Hematopoietic multipotent progenitor cell (in vitro differentiated cells): ENCODE measurements at regions not wholly inside any gene's neighbourhood (a gene's known extent, or its start where the extent isn't known, plus 50 kb on each side); places are given as distances from the start of the nearest gene placed in this dataset.
A peak's percentile ranks its signal among the peaks of the same experiment; 100 is the strongest.

ENCODE experiments used
- DNase-seq, 3 donors: peaks; one replicate each; pipeline ENCODE4 v3.0.0-alpha.2; 2011 to 2015; ENCODE audit warnings: low read depth in 2 of 3, low spot score in 2 of 3

DNA sequence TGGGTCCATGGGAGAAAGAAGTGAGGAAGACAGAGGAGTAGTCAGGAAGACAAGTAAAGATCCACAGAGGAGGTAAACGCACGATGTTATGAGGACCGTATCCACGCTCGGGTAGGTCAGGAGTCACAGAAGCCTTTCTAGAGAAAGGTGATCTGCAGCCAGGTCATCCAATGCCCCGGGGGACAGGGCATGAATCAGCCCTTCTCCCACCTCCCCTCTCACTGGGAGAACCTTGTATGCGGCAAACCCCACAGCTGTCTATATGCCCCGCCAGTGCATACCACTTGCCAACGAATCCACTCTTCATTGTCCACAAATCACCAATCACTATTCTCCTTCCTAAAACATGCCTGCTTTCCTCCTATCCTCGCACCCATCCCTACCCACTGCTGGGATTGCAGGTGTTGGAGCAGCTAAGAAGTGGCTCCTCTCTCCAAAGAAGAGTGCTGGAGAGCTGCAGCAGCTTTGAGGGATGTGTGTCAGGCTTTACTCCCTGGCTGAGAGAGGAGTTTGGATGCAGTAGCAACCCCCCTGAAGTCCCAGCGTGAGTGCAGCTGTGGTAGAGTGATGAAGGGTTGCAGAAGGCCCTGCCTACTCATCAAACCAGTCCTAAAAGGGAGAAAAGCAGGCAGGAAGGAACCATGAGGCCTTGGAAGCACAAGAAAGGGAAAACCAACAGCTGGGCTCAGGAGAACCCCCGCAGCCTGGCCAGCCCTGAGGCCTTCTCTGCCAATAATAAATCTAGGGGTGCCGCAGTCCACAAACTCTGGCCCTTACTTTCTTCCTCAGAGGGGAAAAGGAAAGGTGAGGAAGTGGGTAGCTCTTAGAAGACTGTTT lies 102.2 kb upstream of the GADD45A start:
- no peak for DNase-seq

DNA sequence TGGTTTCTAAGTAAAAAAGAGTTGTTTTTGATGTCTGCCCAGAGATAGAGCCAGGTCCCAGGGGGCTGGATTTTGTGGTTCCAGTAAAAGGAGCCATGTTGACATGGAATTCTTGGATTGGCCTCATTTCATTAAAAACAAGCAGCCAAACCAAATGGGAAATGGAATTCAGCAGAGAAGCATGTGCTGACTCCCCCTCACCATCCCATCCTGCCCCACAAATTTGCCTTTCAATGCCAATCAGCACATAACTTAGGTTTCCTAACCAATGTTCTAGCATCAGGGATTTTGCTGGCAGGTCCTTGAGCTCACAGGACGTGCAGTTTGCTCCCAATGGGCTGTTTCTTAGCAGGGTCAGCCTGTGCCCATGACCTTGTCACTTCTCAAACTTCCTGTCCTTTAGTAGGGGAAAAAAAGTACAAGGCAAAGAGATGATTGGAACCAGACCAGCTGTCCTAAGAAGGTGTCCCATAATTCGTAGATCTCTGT lies 101.5 kb upstream of the GADD45A start:
- no peak for DNase-seq

DNA sequence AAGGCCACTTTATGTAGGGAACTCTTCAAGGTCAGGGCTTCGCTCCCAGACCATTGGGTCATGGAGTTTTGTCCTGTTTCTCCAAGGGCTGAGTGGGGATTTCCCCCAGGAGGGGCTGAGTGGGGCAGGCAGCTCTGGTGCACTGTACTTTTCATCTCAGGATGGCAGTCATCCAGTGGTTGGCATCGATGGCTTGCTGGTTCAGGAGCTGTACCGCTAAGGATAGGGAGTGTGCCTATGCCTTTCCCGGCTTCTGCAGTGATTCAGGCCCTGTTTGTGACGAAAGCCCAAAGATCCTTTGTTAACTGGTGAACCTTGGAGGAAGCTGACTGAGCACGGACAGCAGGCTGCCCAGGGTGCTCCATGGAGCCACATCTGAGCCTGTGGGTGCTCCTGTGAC lies 100.1 kb upstream of the GADD45A start:
- DNase-seq, result no peak

DNA sequence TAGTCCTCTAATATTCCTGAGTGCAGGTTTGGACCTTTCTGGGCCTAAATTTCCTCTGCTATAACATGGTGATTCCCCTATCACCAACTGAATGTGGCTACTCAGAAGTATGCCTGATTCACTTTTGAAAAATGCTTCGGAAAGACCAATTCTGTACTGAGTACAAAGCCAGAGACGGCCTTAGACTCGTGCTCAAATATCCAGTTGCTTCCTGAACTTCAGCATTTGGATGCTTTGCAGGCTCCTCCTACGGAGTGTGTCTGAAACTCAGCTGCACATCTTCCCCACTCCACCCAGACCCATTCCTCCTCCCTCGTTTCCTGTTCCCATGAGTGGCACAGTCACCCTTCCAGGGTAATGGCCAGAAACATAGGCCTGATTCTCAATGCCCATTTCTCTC lies 98.4 kb upstream of the GADD45A start:
- DNase-seq, result no peak

DNA sequence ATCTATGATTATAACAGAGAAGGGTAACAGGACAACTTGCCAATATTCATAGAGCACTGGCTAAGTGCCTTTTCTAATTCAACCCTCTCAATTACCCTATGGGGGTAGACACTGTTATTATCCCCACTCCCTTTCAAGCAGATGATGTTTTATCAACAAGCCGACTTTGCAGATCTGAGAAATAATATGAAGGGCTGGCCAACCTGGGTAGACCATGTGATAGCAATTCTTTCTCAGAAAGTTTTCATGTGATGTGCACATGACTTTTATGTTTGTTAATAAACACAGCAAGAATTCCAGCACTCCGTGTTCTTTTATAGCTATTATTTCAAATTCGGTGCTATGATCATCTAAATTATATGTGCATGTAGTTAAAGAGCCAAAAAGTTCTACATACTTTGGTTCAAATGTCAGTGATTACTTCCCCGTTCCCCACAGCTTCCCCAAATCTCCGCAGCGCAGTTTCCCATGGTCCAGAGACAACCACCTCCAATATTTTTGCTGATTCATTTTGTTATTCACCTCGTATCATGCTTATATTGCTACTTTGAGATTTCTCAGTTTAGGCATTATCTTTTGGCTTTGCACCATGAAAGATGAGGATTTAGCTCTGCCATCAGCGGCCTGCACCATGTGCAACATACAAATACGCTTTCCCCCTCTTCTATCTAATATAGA lies 96.7 kb upstream of the GADD45A start:
- DNase-seq, result peak in 2 of 3 donors; percentile 14 to 47

DNA sequence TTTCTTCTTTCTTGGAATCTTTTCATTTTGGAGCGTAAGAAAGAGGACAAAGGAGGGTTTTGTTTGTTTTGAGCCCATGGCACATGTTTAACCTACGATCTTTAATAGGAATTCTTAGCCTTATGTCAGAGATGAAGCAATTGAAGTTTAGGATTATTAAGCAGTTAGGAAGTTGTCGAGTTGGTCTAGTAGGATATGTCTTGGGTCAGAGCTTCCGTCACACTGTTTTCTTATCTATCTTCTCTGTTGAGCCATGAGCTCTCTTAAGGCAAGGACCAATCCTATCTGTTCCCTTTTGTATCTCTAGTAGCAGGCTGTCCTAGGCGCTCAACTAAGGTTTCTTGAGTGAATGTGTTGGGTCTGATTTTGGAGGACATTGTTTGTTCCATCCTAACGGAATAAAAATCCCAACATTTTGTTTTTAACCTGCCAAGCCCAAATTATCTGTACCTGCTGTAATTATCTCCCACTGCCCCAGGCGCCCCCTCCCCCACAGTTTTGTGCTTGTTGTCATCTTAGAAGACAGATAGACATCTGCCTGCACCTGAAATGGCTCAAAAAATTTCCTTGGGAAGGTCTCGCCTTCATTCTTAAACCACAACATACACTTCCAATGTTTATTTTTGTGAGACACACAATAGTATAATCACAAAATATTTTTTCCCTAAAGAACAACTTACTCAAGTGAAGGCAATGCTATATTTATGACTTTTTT lies 95.3 kb upstream of the GADD45A start:
- DNase-seq, result no peak

DNA sequence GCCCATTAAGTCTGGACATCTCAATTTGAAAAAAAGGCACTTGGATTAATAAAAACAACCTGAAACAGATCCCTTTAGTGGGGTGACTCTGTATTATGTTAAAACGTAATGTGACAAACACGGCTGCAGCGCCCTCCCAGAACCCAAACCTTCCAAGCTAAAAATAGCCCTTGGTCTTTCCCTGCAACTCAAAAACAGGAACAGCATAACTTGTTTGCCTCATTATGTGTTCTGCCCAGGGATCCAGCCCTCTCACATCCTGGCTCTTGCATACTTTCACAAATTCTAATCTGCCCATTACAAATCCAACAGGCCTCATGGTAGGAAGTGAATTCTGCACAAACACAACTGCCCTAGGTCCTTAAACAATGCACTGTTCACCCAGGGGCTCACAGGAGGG lies 94.7 kb upstream of the GADD45A start:
- peak in 2 of 3 donors; percentile 11 to 38 for DNase-seq

DNA sequence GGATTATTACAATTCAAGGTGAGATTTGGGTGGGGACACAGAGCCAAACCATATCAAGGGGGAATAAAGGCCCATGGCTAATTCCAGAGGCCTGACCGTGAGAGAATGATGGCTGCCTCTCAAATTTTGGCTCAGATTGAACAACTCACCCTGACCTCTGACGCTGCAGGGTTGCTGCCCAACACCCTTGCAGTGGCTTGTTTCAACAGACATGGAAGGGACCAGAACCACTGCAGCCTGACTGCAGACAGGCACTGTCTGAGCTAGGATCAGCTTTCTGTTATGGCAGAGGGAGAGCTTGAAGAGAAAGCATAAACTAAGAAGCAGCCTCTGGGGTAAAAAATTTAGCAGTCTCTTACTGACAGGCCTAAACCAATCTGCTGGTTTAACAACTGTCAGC lies 90.2 kb upstream of the GADD45A start:
- DNase-seq, result no peak

DNA sequence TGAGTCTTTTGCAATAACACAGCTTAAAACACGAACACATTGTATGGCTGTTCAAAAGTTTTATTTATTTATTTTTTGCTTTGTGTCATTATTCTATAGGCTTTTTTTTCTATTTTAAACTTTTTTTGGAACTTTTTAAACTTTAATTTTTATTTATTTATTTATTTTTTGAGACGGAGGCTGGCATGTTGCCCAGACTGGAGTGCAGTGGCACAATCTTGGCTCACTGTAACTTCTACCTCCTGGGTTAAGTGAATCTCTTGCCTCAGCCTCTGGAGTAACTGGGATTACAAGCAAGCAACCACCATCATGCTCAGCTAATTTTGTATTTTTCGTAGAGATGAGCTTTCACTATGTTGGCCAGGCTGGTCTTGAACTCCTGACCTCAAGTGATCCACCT lies 88.3 kb upstream of the GADD45A start:
- no peak for DNase-seq

DNA sequence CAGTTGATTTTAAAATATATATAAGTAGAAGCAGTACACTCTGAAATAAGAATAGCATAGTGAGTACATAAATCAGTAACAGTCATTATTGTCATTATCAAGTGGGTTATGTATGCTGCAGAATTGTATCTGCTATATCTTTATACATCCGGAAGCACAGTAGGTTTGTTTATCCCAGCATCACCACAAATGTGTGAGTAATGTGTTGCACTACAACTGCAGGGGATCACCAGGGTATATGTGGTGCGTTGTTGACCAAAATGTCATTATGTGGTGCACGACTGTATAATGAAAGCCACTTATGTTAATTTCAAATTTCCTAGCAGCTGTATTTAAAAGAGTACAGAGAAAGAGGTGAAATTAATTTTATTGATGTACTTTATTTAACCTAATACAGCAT lies 87.7 kb upstream of the GADD45A start:
- DNase-seq, result no peak

DNA sequence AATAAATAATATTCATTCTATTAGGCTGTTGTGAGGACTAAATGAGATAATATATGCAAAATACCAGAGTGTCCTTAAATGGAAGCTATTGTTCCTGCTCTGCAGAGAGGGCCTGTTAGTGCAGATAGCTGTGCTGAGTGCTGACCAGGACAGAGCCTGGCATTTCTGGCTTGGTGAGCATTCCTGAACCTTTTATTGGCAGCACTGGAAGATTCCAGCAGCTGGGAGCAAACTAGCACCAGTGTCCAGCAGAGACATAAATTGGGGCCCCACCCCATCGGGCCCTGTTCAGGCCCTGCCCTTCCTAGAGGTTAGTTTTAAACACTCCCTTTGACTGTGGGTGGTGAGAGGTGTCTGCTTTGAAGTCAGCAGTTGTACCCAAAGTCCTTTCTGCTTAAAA lies 85.9 kb upstream of the GADD45A start:
- DNase-seq, result no peak

DNA sequence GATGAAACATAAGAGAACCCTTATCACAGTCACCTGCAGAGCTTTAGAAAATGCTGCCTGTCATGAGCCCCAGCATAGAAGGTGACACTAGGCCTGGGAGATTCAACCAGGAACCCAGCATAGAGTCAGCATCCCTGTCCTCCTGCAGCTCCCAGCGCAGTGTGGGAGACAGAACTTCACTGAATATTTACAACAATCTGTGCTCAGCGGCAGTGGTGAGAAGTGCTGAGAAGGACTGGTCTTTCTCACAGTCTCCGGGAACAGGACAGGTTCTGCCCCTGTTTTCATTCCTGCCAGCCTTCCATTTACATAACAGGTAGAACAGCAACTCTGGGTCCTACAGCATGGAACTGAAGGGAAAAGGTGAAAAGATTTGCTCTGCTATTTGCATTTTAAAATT lies 83.5 kb upstream of the GADD45A start:
- DNase-seq, result no peak

DNA sequence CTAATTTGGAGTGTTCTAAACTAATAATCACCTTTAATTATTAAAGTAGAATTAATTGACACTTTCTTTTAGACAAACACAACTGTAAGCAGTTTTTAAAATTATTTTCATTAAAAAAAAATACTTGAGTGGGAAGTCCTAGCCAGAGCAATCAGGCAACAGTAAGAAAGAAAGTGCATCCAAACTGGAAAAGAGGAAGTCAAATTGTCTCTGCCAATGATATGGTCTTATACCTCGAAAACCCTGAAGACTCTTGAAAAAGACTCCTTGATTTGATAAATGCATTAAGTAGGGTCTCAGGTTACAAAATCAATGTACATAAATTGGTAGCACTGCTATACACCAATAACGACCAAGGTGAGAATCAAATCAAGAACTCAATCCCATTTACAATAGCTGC lies 83.0 kb upstream of the GADD45A start:
- no peak for DNase-seq

DNA sequence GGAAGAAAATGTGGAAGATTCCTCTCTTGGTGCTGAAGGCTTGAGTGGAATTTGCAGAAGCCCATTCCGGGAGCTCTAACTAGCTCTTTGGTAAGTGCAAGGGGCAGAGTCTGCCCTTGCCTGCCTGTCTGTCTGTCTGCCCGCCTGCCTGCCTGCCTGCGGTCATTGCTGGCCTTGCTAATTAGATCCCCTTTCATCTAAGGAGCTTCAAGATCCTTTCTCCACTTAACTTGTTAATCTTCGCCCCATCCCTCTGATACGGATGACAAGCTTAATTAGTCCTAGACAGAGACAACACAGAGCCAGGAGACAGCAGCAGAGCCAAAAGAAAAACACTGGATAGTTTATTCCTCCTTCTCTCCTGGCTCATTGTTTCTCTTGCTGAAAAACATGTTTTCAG lies 80.2 kb upstream of the GADD45A start:
- no peak for DNase-seq

DNA sequence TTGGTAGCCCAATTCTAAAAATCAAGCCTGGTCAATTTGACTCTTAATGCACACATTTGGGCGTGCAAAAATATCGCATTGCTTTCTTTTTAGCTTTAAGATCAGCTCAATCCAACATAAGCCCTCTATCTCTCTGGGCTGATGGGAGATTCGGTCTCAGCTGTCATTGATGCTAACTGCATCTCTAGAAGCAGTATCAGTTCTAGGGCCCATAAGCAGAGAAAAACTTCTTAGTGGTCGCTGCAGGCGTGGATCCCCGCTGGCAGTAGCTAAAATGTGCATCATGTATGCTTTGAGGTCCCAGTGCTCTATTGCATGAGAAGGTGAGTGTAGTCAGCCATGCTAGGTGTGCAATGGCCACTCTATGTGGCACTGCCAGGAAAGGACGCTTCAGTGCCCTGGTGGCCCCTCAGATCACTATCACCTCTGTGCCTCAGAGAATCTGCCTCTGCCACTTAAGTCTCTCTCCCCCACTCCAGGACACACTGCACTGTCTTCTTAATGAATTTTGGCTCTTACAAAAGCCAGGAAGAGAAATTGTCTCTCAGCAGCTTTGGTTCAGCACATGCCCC lies 79.7 kb upstream of the GADD45A start:
- DNase-seq, result no peak

DNA sequence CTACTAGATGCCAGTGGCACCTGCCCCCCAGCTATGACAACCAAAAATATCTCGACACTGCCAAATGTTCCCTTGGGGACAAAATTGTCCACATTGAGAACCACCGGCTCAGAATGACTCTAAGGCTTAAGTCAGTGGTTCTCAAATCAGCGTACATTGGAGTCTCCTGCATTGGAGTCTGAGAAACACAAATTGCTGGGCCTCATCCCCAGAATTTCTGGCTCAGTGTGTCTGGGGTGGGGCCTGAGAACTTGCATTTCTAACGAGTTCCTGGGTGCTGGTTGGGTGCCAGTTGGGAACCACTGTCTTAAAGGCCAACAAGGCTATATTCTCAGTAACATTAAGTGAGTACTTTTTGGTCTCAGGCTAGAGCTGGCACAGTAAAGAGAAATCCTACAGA lies 77.7 kb upstream of the GADD45A start:
- no peak for DNase-seq

DNA sequence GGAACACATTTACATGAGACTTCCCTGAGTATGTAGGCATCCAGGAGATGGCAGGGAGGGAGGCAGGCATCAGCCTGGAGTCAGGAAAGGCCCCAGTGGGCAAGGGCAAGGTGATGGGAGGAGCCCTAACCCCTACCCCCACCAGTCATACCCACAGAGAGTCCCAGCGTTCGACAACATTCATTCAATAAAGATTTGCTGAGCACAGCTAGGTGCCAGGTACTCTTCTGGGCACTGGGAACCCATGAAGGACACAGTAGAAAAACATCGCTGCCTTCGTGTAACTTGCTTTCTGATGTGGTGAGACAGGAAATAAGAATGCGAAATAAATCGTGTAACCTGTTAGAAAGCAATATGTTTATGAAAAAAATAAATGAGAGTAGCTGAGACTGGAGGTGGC lies 77.3 kb upstream of the GADD45A start:
- no peak for DNase-seq

DNA sequence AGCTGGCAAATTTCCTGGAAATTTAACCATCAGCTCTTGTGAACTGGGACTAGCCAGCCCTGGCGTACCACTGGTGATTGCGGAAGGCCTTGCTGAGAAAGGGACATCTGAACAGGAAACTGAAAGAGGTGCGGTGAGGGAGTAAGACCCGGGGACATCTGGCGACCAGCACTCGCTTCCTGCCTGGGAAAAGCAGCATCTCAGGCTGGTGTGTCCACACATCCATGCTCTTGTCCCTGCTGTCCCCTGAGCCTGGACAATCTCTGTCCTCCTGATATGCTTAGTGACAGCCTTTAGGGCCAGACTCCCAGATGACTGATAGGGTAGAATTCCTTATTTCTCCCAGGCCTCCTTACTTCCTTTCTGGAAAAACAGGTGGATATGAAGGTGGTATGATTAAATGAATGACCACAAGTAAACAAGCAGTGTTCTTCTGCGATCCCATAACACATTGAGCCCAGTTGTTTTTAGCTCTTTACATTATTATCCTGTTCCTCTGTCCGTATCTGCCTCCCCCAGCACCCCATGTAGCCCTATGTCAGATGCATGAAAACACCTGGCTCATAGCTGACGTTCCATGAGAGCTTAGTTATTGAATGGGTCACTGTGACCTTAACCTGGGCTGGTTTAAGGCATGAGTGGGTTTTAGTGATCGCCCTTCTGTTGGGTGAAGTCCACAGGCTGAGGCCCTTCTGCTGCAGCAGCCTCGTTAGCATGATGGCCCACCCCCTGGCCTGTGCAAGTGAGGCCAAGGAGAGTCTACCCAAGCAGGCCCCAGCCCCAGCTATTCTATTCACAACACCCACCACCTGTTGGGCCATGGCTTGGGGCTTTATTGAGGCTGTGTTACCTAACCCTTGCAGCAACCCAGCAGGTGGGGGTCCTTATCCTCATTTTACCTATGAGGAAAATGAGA lies 76.1 kb upstream of the GADD45A start:
- DNase-seq, result no peak

DNA sequence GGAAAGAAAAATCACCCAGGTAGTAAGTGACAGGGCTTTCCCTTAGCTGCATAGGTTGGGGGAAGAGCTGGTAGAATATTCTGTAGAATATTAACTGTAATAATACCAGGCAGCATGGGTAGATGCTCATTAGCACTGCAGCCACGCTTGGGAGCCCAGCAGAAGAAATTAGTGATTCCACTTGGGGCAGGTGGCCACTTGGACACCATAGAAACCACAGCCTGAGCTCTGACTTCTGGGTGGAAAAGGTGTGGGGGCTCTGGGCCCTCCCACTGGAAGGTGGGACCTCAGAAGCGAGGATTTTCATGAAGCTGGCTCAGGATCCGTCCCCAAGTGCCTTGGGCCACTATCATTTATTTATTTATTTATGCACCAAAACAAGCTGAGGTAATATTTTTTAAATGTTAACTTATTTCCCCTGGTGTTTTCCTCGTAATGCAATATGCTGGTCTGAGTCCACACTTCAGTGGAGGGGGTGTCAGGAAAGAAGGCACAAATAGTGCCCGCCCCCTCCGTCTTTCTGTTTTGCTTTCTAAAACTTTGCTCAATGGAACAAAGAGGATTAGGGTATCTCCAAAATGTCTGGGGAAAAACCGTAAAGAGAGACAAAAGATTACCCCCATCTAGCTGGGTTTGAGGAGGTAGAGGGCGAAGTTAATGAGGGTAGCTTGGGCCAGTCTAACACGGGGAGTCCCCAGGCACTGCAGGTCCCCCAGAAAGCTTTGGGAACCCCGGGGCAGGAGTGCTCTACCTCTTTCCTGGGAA lies 75.2 kb upstream of the GADD45A start:
- DNase-seq, result no peak
